Stomach (tissue), 8 donors: ENCODE measurements at regions not wholly inside any gene's neighbourhood (a gene's known extent, or its start where the extent isn't known, plus 50 kb on each side); places are given as distances from the start of the nearest gene placed in this dataset.
"Not testable (repeated sequence)": the region's sequence is repeated elsewhere in the genome, so short reads cannot be mapped to it uniquely, and the experiment has no call there.

Experiments
- DNase-seq, 2 donors: peaks; one replicate each; pipeline versions ENCODE4 v3.0.0 to v3.0.0-alpha.2; 2013 to 2019
- H3K27ac ChIP-seq, 5 donors: fragments of 200-600 bp in 4 of 5; sonication (generic) in 4 of 5; one replicate each; pipeline ENCODE4 v1.5.1; 2013 to 2019; ENCODE audit warnings: mild to moderate bottlenecking in 1 of 5, moderate library complexity in 1 of 5
- H3K27me3 ChIP-seq, 3 donors: fragments of 200-600 bp; sonication (generic); one replicate each; pipeline ENCODE4 v1.5.1; 2017 to 2019; ENCODE audit warnings: mixed run types in 1 of 3
- H3K36me3 ChIP-seq, 4 donors: fragments of 200-600 bp; sonication (generic); 1 replicate in 3 of 4; 2 replicates in 1 of 4; pipeline ENCODE4 v1.5.1; 2016 to 2019
- H3K4me1 ChIP-seq, 4 donors: fragments of 200-600 bp; sonication (generic); one replicate each; pipeline ENCODE4 v1.5.1; 2016 to 2019
- H3K4me3 ChIP-seq, 4 donors: fragments of 200-600 bp; sonication (generic) in 3 of 4; one replicate each; pipeline ENCODE4 v1.5.1; 2016 to 2019; ENCODE audit warnings: mild to moderate bottlenecking in 1 of 4
- H3K9me3 ChIP-seq, 4 donors: fragments of 200-600 bp; sonication (generic); one replicate each; pipeline ENCODE4 v1.5.1; 2016 to 2019
- EP300 ChIP-seq: sonication (generic); formaldehyde crosslinking; IDR thresholded peaks from one replicate; pipeline ENCODE4 v1.6.1; 2017; ENCODE audit warnings: antibody characterized with exemption
- POLR2A ChIP-seq, 4 donors: fragments of 450-650 bp; IDR thresholded peaks; one replicate each; pipeline ENCODE4 v1.6.1; 2016; ENCODE audit warnings: antibody characterized with exemption in 4 of 4, control low read depth in 2 of 4, mild to moderate bottlenecking in 1 of 4, moderate library complexity in 1 of 4
- POLR2AphosphoS5 ChIP-seq, 3 donors: sonication (generic); formaldehyde crosslinking; IDR thresholded peaks; one replicate each; pipeline ENCODE4 v1.6.1; 2016; ENCODE audit warnings: antibody characterized with exemption in 3 of 3
- WGBS, 5 donors: extraction: QIAGEN DNeasy Blood & Tissue Kit in 3 of 5; methylation state at CpG; one replicate each; pipeline versions ENCODE4 v1.1.5 to v1.1.7; 2013 to 2018; 5-methylcytosine and 5-hydroxymethylcytosine counted together
- intact Hi-C: fragments of 100-400 bp; cut with DNase I; formaldehyde crosslinking; loops from one replicate; pipeline ENCODE4 v1.15.1; 2023; ENCODE audit warnings: low total_unique reads
- TF ChIP-seq, protein P1 (sequence below), 7 experiments: fragments of 450-650 bp in 4 of 7; fragments of 200-600 bp in 3 of 7; sonication (generic) in 3 of 7; IDR thresholded peaks; one replicate each; pipeline ENCODE4 v1.5.1; 2016 to 2019; ENCODE audit warnings: antibody characterized with exemption in 7 of 7, control low read depth in 2 of 7, mild to moderate bottlenecking in 1 of 7
- donor health status: healthy with polysubstance abuse.
- donor health status: Bipolar disorder and iron deficiency.
- donor health status: healthy.

GRCh38 chr22:11597666-11598358 is 3930.2 kb upstream of the OR11H1 start:
- WGBS, 5 donors: 82 to 88% (median 83%) methylated on average over 33 of the region's 33 CpGs
- H3K27me3 ChIP-seq, H3K27ac ChIP-seq, H3K36me3 ChIP-seq, intact Hi-C loops, H3K4me1 ChIP-seq, H3K4me3 ChIP-seq, DNase-seq: not testable (repeated sequence)
- H3K9me3 ChIP-seq: peaks cover 27 to 80% (median 75%) of the 10 kb centered on the region in 4 donors

DNA sequence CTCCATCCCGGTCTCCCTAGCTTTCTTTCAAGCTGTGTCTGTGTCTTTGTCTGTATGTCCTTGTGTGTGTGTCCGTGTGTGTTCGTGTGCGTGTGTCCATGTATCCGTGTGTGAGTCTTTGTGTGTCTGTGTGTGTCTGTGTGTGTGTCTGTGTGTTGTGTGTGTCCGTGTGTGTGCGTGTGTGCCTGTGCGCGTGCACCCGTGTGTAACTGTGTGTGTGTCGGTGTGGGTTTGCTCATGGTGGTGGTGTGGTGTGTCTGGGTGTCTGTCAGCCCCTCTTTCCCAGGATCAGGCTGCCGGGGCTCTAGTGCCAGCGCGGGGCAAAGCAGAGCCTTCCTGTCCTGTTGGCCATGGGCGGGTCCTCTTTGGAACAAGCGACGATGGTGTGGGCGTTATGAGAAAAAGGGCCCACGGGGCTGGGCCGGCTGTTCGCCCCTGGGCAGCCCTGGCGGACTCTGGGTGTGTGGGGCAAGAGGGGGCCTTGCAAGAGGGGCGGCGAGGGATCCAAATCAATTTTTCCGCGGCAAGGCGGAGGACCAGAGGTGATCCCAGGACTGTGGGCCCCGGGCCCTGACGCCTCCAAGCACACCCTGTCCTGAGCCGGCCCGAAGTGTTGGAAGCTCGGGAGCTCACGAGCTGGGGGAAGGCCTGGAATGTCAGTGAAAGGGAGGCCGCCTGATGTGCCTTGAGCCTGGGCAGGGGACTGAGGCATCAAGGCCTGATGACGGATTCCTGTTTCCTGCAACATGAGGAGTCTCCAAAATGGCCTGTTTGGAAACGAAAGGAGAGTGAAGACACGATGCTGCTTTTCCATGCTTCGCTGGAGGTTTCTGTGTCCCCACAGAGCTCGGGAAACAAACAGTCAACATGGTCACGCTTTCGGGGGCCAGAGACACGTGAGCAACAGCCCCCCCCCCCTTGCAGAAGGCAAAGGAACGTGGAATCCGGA is 3929.2 kb upstream of the OR11H1 start:
- TF ChIP-seq POLR2AphosphoS5 (IDR thresholded peaks at IDR 0.05) (no peak), POLR2A (IDR thresholded peaks at IDR 0.05) (no peak), EP300 (no peak)
- TF ChIP-seq, protein P1, sequence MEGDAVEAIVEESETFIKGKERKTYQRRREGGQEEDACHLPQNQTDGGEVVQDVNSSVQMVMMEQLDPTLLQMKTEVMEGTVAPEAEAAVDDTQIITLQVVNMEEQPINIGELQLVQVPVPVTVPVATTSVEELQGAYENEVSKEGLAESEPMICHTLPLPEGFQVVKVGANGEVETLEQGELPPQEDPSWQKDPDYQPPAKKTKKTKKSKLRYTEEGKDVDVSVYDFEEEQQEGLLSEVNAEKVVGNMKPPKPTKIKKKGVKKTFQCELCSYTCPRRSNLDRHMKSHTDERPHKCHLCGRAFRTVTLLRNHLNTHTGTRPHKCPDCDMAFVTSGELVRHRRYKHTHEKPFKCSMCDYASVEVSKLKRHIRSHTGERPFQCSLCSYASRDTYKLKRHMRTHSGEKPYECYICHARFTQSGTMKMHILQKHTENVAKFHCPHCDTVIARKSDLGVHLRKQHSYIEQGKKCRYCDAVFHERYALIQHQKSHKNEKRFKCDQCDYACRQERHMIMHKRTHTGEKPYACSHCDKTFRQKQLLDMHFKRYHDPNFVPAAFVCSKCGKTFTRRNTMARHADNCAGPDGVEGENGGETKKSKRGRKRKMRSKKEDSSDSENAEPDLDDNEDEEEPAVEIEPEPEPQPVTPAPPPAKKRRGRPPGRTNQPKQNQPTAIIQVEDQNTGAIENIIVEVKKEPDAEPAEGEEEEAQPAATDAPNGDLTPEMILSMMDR (IDR thresholded peaks at IDR 0.05): no peak
- H3K4me3 ChIP-seq: no peak overlapping the region

DNA sequence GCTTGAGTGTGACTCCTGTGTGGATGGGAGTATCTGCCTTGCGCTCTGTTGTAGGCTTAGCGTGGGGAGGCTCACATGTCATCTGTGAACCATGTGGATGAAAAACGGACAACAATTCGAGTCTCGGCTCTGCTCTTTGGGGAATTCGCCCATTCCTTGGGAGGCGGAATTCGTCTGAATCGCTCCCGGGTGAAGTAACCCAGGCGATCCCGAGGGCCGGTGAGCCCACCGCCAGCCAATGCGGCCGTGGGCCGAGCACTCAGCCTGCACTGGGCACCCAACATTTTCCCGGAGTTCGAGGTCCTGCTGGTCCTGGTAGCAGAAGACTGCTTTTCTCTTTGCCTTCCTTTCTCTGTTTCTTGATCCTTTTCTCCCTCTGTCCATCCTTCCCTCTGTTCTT is 3928.5 kb upstream of the OR11H1 start:
- H3K27ac ChIP-seq, H3K36me3 ChIP-seq, DNase-seq, H3K4me1 ChIP-seq, H3K4me3 ChIP-seq, H3K27me3 ChIP-seq, intact Hi-C loops: not testable (repeated sequence)
- peaks cover 27 to 63% (median 62%) of the 10 kb centered on the region in 4 donors for H3K9me3 ChIP-seq
- 88 to 93% (median 92%) methylated on average over 10 to 19 of the region's 19 CpGs for WGBS, 5 donors

More for the DNA sequence above, 3929.2 kb upstream of the OR11H1 start:
- intact Hi-C loops: no loop called here
- DNase-seq: no peak
- Histone ChIP-seq H3K36me3 (no peaks in the 10 kb centered on the region), H3K27me3 (no peaks in the 10 kb centered on the region), H3K4me1 (no peaks in the 10 kb centered on the region), H3K9me3 (peaks cover 27 to 70% (median 68%) of the 10 kb centered on the region in 4 donors), H3K27ac (no peak overlapping the region)
- 85 to 88% (median 86%) methylated on average over 44 of the region's 44 CpGs for WGBS, 5 donors

DNA sequence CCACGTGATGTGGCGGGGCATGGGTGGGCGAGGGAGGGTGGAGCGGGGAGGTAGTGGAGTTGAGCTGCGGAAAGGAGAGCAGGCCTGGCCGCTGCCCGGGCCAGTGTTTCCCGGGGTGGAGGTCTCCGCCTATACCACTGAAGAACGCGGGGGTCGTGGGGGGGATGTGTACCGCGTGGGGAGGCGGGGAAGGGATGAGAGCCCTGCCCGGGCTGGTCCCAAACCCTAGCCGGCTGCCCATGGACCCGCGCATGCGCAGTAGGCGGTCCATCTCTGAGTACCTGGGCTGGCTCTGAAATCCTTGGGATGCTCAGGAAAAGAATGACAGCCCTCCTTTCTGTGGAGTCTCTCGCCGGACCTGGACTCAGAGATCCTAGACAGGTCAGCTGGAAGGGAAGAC is 3927.8 kb upstream of the OR11H1 start:
- DNase-seq, H3K4me1 ChIP-seq, intact Hi-C loops, H3K4me3 ChIP-seq, H3K27ac ChIP-seq, H3K27me3 ChIP-seq, H3K36me3 ChIP-seq: not testable (repeated sequence)
- peaks cover 23 to 64% (median 61%) of the 10 kb centered on the region in 4 donors for H3K9me3 ChIP-seq
- WGBS, 5 donors: 82 to 92% (median 88%) methylated on average over 23 of the region's 23 CpGs

GRCh38 chr22:11600896-11601890 is 3926.8 kb upstream of the OR11H1 start:
- H3K4me3 ChIP-seq, DNase-seq, intact Hi-C loops, H3K36me3 ChIP-seq, H3K27ac ChIP-seq, H3K27me3 ChIP-seq, H3K4me1 ChIP-seq: not testable (repeated sequence)
- peaks cover 33 to 70% (median 69%) of the 10 kb centered on the region in 4 donors for H3K9me3 ChIP-seq
- 84 to 86% (median 84%) methylated on average over 57 to 59 of the region's 59 CpGs for WGBS, 5 donors

- H3K36me3 ChIP-seq, DNase-seq, H3K4me3 ChIP-seq, H3K4me1 ChIP-seq, H3K27ac ChIP-seq, H3K27me3 ChIP-seq, intact Hi-C loops: not testable (repeated sequence)
- peaks cover 38 to 72% (median 70%) of the 10 kb centered on the region in 4 donors for H3K9me3 ChIP-seq
- 67 to 76% (median 72%) methylated on average over 41 of the region's 41 CpGs for WGBS, 5 donors
Measured at GRCh38 chr22:11604635-11605395, 3923.2 kb upstream of the OR11H1 start.
